T1000 (cell line): ENCODE measurements at regions not wholly inside any gene's neighbourhood (a gene's known extent, or its start where the extent isn't known, plus 50 kb on each side); places are given as distances from the start of the nearest gene placed in this dataset.

Source experiments
- DNase-seq: peaks from one replicate; lab custom pipeline; 2025; ENCODE audit warnings: mixed read lengths; lab: John Stamatoyannopoulos, UW

GRCh38 chr14:99057576-99058083, 214.4 kb downstream of the BCL11B start:
- DNase-seq: no peak

- DNase-seq: no peak
Measured at GRCh38 chr14:99058542-99058941, 213.5 kb downstream of the BCL11B start.

- no peak for DNase-seq
Measured at GRCh38 chr14:99062216-99062615, 209.8 kb downstream of the BCL11B start.

GRCh38 chr14:99062772-99063418, 209.1 kb downstream of the BCL11B start:
- no peak for DNase-seq

- no peak for DNase-seq
Measured at GRCh38 chr14:99063620-99064225, 208.3 kb downstream of the BCL11B start.

- DNase-seq: no peak
Measured at GRCh38 chr14:99064262-99064954, 207.6 kb downstream of the BCL11B start.

GRCh38 chr14:99065551-99065950, 206.4 kb downstream of the BCL11B start:
- no peak for DNase-seq

GRCh38 chr14:99066378-99066777, 205.6 kb downstream of the BCL11B start:
- DNase-seq: no peak

GRCh38 chr14:99067141-99067920, 204.7 kb downstream of the BCL11B start:
- DNase-seq: no peak

GRCh38 chr14:99067927-99068326, 204.1 kb downstream of the BCL11B start:
- DNase-seq: no peak

- DNase-seq: no peak
Measured at GRCh38 chr14:99069946-99070345, 202.1 kb downstream of the BCL11B start.

GRCh38 chr14:99072433-99072832, 199.6 kb downstream of the BCL11B start:
- DNase-seq: no peak

GRCh38 chr14:99072956-99073355, 199.0 kb downstream of the BCL11B start:
- DNase-seq: no peak

- no peak for DNase-seq
Measured at GRCh38 chr14:99073431-99073830, 198.6 kb downstream of the BCL11B start.

- DNase-seq: no peak
Measured at GRCh38 chr14:99075061-99075460, 196.9 kb downstream of the BCL11B start.

GRCh38 chr14:99075771-99076375, 196.1 kb downstream of the BCL11B start:
- DNase-seq: no peak

- no peak for DNase-seq
Measured at GRCh38 chr14:99077076-99077843, 194.7 kb downstream of the BCL11B start.

- no peak for DNase-seq
Measured at GRCh38 chr14:99077844-99078236, 194.2 kb downstream of the BCL11B start.

- no peak for DNase-seq
Measured at GRCh38 chr14:99078426-99078825, 193.6 kb downstream of the BCL11B start.

GRCh38 chr14:99079061-99079727, 192.8 kb downstream of the BCL11B start:
- no peak for DNase-seq

GRCh38 chr14:99080306-99080705, 191.7 kb downstream of the BCL11B start:
- no peak for DNase-seq
